ENCODE measurements at regions not wholly inside any gene's neighbourhood (a gene's known extent, or its start where the extent isn't known, plus 50 kb on each side); places are given as distances from the start of the nearest gene placed in this dataset.

DNA sequence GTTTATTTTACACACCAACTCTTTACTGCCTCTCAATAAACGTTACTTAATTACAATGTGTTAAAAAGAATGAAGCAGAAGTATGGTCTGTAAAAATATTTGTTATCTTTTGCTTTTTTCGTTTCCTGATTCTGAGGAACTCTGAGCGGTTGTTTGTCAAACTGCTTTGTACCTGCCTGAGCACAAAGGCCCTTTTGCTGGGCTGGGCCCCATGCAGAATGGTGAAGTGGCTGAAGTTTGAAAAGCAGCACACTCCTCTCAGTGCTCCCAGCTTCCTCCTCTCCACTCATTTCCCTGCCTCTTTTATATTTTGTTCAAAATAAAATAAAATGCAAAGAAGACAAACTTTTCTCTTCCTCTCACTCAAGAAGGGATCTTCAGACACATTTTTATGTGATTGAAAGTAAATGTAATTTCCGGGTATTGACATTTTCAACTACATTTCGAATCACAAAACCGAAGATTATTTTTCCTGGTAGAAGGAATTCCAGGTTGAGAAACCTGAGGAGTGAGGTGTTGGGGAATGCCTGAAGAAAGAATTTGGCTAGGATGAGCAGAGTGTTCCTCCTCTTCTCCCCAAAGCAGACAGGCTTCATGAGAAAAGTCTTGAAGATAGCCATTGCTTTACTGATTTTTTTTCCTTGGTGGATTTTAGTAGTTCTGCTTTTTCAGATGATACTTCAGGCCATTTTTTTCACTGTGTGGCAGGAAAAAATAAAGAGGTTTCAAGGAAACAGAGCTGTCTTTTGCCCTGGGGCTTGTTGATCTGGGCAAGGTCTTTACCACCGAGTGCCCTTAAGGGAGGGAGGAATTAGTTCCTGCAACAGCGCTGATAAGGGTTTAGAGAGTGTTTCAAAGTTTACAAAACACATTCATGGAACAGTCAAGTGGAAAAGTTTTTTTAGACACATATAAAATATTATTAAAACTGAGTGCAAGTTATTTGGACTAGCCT, 229.8 kb downstream of the NFKBIZ start:
- no peak for TF ChIP-seq RAD21 (IDR thresholded peaks at IDR 0.05; ENCODE audit: low read depth)
- TF ChIP-seq, protein P1, sequence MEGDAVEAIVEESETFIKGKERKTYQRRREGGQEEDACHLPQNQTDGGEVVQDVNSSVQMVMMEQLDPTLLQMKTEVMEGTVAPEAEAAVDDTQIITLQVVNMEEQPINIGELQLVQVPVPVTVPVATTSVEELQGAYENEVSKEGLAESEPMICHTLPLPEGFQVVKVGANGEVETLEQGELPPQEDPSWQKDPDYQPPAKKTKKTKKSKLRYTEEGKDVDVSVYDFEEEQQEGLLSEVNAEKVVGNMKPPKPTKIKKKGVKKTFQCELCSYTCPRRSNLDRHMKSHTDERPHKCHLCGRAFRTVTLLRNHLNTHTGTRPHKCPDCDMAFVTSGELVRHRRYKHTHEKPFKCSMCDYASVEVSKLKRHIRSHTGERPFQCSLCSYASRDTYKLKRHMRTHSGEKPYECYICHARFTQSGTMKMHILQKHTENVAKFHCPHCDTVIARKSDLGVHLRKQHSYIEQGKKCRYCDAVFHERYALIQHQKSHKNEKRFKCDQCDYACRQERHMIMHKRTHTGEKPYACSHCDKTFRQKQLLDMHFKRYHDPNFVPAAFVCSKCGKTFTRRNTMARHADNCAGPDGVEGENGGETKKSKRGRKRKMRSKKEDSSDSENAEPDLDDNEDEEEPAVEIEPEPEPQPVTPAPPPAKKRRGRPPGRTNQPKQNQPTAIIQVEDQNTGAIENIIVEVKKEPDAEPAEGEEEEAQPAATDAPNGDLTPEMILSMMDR (IDR thresholded peaks at IDR 0.05 in 2 of 3, conservative IDR thresholded peaks at IDR 0.05 in 1 of 3; ENCODE audit: borderline replicate concordance in 1 of 3, insufficient read depth in 1 of 3, low read depth in 2 of 3, low read length in 2 of 3), result no peak
- TF ChIP-seq EZH2phosphoT487 (IDR thresholded peaks at IDR 0.05; ENCODE audit: borderline replicate concordance), result no peak
- no peak for TF ChIP-seq SP1 (IDR thresholded peaks at IDR 0.05; ENCODE audit: low read depth)
- TF ChIP-seq ZFX (IDR thresholded peaks at IDR 0.05), result no peak
- TF ChIP-seq POLR2A (IDR thresholded peaks at IDR 0.05; ENCODE audit: borderline replicate concordance, extremely low read depth, insufficient read depth, insufficient read length), result no peak
- TF ChIP-seq CBX3 (IDR thresholded peaks at IDR 0.05; ENCODE audit: low read depth), result no peak
- no peak for TF ChIP-seq ZNF274 (IDR thresholded peaks at IDR 0.05; ENCODE audit: low read depth, low read length)
- TF ChIP-seq EZH2 (IDR thresholded peaks at IDR 0.05), result no peak
- TF ChIP-seq EGR1 (IDR thresholded peaks at IDR 0.05; ENCODE audit: low read depth), result no peak
- TF ChIP-seq FOSL1 (IDR thresholded peaks at IDR 0.05; ENCODE audit: low read depth), result no peak
- TF ChIP-seq, protein P2, sequence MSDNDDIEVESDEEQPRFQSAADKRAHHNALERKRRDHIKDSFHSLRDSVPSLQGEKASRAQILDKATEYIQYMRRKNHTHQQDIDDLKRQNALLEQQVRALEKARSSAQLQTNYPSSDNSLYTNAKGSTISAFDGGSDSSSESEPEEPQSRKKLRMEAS (IDR thresholded peaks at IDR 0.05), result no peak

Data from HCT116 (cell line).